HG03378 (cell line): ENCODE measurements at regions not wholly inside any gene's neighbourhood (a gene's known extent, or its start where the extent isn't known, plus 50 kb on each side); places are given as distances from the start of the nearest gene placed in this dataset.

Source experiments
- ATAC-seq: cut with Tn5 transposase; IDR thresholded peaks from one replicate; pipeline ENCODE4 v1.9.1; 2021; ENCODE audit warnings: mild to moderate bottlenecking, moderate library complexity; ENCODE audit not compliant: unreplicated experiment

DNA sequence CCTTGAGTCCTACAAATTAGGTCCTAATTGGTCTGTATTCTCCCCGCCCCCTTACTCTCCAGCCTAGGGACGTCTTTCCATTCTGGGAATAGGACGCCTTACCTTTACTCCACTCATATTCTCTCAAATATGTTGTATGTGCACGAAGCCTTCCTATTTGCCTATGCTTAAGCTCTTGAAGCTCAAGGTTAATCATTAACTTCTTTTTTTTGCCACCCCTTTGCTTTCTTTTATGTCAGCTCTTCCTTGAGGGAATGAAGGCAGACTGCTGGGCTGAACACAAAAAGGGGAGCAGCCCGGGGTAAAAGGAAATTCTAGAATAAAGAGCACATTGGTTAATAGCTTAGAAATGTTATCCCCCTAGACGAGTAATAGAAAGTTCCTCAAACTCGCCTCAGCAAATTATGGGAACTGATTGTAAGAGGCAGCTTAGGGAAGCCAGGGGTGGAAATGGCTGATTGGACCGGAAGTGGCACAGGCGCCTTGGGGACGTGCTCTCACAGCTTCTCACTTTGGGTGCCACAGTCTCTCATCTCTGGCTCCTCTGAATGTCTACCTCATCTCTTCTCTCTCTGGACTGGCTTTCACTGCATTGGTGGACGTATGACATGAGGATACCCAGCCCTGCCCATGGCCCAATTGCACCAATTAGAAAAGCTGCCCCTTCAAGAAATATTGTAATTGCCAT lies 122.3 kb upstream of the IL12B start:
- ATAC-seq, result no peak

- ATAC-seq, result no peak
These were observed 122.9 kb upstream of the IL12B start for GRCh38 chr5:159453209-159453608.

DNA sequence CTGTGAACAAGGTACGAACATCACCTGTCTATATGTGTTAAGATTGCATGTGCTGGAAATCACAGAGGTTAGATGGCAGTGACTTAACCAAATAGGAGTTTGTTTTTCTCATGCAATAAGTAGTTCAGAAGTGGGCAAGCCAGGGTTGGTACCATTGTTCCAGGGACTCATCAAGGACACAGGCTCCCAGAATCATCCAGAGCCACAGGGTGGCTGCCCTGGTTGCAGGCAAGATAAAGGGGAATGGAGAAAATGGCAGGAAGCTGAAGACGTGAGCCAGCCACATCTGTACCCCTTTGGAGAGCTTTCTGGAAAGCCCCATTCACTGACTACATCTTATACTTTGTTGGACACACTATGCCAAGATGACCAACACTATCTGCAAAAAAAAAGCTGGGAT lies 126.0 kb upstream of the IL12B start:
- peak; percentile 2 for ATAC-seq

- peak; percentile 88 for ATAC-seq
These were observed 126.6 kb upstream of the IL12B start for GRCh38 chr5:159456722-159457465.

DNA sequence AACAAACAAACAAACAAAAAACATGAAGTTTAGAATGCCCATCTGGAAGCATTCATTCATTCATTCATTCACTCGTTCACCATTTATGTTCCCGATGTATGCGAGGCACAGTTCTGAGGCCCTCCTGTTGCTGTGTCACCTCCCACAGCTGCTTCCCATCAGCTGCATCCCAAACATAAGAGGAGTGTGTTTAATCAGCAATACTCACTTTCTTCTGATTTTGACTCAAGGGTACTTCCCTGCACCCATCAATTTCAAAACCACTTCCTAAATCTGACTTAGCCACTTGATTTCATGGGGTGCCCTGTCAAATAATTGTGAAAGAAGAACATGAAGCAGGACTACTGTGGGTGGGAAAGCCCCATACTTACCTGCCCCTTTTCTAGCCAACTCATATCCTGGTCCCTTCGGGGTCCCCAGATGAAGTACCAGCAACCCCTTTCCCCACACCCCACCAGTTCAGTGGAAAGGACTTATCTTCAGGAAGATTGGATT lies 128.0 kb upstream of the IL12B start:
- peak; percentile 46 for ATAC-seq

GRCh38 chr5:159459132-159459627 lies 128.9 kb upstream of the IL12B start:
- no peak for ATAC-seq

DNA sequence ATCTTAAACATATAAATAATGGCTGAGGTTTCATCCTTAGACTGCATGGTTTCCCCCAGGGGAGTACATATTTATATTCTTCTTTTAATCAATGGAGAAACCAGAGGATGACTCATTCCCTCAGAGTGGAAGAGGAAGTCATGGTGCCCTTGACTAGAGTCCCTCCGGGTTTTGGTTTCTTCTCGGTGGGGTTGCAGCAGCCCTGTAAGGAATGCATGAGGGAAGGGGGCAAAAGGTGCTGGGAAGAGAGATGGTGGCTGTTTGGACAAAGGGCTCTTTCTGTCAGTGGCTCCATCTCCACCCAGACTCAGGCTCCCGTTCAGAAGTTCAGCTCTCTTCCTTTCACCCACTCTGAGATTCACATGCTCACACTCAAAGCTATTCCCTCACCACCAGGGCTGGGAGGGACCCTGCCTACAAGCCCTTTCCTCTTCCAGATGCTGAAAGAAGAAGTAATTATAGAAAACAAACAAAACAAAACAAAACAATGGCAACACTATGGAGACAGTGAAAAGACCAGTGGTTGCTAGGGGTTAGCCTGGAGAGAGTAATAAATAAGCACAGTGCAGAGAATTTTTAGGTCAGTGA lies 129.8 kb upstream of the IL12B start:
- ATAC-seq, result peak; percentile 22

- ATAC-seq, result no peak
These were observed 133.5 kb upstream of the IL12B start for GRCh38 chr5:159463590-159464321.

- no peak for ATAC-seq
These were observed 135.3 kb upstream of the IL12B start for GRCh38 chr5:159465604-159466003.

DNA sequence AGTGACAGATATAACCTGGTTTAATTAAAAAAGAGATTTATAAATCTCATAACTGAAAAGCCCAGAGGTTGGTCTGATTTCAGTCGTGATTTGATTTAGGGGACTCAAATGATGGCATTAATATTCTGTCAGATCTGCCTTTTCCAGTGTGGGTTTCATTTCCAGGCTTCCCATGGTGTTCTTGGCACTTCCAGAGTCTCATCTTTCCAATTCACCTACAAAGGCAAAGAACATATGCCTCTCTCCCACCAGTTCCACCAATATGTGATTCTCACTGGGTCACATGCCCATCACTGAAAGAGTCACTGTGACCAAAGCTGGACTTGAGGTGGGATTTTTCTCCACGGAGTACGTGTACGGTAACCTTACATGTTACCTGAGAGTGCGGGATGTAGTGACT lies 137.4 kb upstream of the IL12B start:
- ATAC-seq, result no peak

- peak; percentile 94 for ATAC-seq
These were observed 139.4 kb upstream of the IL12B start for GRCh38 chr5:159469496-159470372.

DNA sequence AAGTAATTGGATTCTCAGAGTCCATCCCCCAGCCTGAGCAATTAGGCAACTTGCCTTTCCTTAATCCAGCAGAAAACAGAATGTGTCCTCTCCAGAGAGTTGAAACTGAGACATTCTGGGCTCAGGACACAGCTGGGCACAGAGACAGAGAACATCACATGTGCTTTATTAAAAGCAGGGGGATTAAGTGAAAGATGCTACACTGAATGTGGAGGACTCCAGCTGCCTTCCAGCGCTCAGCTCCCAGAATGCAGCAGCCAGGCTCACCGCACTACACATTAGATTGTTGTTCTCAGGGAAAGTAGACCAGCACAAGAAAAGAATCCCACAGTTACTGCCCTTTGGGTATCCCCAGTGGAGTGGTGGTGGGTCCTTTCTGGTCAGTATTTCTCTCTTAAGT lies 141.6 kb upstream of the IL12B start:
- ATAC-seq, result no peak

- ATAC-seq, result no peak
These were observed 144.7 kb upstream of the IL12B start for GRCh38 chr5:159475026-159475425.

DNA sequence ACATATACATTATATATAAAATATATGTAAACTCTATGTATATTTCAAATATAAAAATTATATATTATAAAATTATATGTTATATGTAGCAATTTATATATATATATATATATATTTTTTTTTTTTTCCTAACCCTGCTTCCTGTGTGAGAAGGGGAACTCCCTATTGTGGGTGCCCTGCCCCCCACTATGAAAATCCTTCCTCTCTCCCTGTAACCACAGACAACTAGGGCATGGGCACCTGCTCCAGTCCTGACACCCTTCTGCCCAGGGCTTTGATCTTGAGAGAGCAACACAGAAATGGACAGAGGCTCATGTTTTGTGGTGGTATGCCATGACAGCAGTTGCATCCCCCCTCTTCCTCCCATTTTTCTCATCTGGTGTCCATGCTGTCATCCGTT lies 148.7 kb upstream of the IL12B start:
- ATAC-seq, result no peak

DNA sequence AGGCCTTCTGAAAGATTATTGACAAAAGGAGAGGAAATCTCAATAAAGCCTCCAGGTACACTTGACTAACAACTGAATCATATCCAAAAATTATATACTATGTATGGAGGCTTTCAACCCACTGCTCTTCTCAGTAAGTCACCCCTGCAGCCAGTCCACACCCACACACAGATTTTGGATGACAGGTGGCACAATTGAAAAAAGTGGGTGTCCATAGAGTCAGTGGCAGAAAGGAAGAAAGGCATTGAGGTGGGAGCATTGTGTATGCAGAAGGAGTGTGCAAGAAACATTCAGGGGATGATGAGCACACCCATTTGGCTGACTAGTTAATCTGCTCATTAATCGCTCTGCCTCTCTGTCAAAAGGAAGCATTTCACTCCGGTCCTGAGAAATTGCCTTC lies 150.6 kb upstream of the IL12B start:
- ATAC-seq, result no peak

GRCh38 chr5:159481751-159482150 lies 151.5 kb upstream of the IL12B start:
- ATAC-seq, result no peak

GRCh38 chr5:159486836-159487235 lies 156.5 kb upstream of the IL12B start:
- no peak for ATAC-seq

- ATAC-seq, result no peak
These were observed 158.2 kb upstream of the IL12B start for GRCh38 chr5:159488516-159488915.

DNA sequence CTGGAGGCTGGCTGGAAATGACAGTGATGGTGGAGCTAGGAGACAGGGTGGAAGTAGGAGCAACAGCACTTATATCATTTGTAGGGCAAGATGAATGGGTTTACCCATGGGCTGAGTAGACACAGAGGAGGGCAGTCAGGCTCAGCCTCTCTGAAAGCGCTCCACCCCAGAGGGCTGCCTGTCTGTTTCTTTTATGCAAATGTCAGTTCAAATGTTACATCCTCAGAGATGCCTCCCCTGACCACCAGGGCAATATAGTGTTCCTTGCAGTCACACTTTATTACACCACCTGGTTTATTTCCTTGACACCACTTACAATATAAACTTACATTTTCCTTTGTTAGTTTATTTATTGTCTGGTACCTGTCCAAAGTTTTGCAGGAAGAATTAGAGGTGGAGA lies 159.5 kb upstream of the IL12B start:
- no peak for ATAC-seq

DNA sequence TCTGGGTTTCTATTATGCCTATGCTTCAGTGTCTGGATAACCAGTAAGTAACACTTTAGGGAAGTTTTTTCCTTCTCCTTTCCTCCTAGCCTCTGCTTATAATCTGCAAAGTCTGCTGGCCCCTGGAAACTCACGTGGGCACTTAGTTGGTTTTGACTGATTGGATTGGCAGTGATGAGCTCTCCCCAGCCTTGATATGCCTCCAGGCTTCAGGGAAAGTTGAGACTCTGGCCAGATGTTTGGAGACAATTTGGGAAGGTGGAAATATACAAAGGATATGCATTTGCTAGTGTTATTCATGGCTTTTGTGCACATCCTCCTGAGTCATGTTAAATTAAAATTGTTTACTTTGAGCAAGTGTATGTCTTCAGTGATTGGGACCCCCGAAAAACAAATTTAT lies 160.2 kb upstream of the IL12B start:
- no peak for ATAC-seq
